ENCODE measurements at regions not wholly inside any gene's neighbourhood (a gene's known extent, or its start where the extent isn't known, plus 50 kb on each side); places are given as distances from the start of the nearest gene placed in this dataset.
A peak's percentile ranks its signal among the peaks of the same experiment; 100 is the strongest.

GRCh38 chr5:88130211-88130815 lies 138.3 kb downstream of the TMEM161B start:
- H3K36me3 ChIP-seq (ENCODE audit: insufficient read depth, low read length) = no peaks in the 10 kb centered on the region
- no peaks in the 10 kb centered on the region for H3K36me3 Mint-ChIP-seq (ENCODE audit: low read depth, unreplicated experiment)
- TF ChIP-seq, protein P1, sequence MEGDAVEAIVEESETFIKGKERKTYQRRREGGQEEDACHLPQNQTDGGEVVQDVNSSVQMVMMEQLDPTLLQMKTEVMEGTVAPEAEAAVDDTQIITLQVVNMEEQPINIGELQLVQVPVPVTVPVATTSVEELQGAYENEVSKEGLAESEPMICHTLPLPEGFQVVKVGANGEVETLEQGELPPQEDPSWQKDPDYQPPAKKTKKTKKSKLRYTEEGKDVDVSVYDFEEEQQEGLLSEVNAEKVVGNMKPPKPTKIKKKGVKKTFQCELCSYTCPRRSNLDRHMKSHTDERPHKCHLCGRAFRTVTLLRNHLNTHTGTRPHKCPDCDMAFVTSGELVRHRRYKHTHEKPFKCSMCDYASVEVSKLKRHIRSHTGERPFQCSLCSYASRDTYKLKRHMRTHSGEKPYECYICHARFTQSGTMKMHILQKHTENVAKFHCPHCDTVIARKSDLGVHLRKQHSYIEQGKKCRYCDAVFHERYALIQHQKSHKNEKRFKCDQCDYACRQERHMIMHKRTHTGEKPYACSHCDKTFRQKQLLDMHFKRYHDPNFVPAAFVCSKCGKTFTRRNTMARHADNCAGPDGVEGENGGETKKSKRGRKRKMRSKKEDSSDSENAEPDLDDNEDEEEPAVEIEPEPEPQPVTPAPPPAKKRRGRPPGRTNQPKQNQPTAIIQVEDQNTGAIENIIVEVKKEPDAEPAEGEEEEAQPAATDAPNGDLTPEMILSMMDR (IDR thresholded peaks at IDR 0.05; ENCODE audit: insufficient read depth, low read depth, low read length) = no peak
- TF ChIP-seq EZH2 (IDR thresholded peaks at IDR 0.05; ENCODE audit: insufficient read depth, low read length) = no peak
- no peaks in the 10 kb centered on the region for H3K79me2 ChIP-seq (ENCODE audit: insufficient read depth, low read length)
- no peak for FAIRE-seq
- H3K9me3 Mint-ChIP-seq (ENCODE audit: unreplicated experiment) = peaks cover 3% of the 10 kb centered on the region
- H3K4me1 Mint-ChIP-seq (ENCODE audit: low read depth, unreplicated experiment) = no peaks in the 10 kb centered on the region
- no peak overlapping the region for H3K4me3 Mint-ChIP-seq (ENCODE audit: unreplicated experiment)
- H3K27ac Mint-ChIP-seq (ENCODE audit: unreplicated experiment) = no peak overlapping the region
- no peaks in the 10 kb centered on the region for H3K27me3 ChIP-seq (ENCODE audit: insufficient read depth, low read length)
- no peak overlapping the region for H3K9ac ChIP-seq (ENCODE audit: low read length)
- H3K4me3 ChIP-seq (ENCODE audit: insufficient read depth, low read depth, low read length) = no peak overlapping the region
- H2AFZ ChIP-seq (ENCODE audit: low read depth, low read length) = no peak overlapping the region
- H3K9me3 ChIP-seq (ENCODE audit: insufficient read depth, low read depth, low read length) = no peaks in the 10 kb centered on the region
- no peak overlapping the region for H3K4me2 ChIP-seq (ENCODE audit: low read length)
- H3K4me1 ChIP-seq (ENCODE audit: insufficient read depth, low read length) = no peaks in the 10 kb centered on the region
- H3K27ac ChIP-seq (ENCODE audit: low read depth, low read length) = no peak overlapping the region
- H4K20me1 ChIP-seq (ENCODE audit: insufficient read depth, low read length) = no peaks in the 10 kb centered on the region
- H3K27me3 Mint-ChIP-seq (ENCODE audit: low read depth, unreplicated experiment) = peaks cover 2% of the 10 kb centered on the region
- no peak for DNase-seq (ENCODE audit: low read depth)

DNA sequence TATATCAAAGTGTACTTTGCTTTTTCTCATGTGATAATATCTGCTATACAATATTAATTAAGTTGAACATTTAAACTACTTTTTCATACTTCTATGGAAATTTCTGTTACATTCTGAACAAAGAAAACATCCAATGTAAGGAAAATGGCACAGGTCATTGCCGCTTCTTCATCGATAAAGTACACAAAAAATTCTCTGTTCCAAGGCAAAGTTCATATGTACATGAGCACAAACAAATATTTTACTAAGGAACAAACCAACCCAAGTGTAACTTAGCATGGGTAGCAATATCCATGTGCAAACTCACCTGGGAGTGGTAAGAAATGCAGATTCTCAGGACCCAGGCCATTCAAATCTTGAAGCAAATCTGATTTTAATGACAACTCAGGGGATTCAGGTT lies 139.8 kb downstream of the TMEM161B start:
- Histone ChIP-seq H3K4me3 (ENCODE audit: insufficient read depth, low read depth, low read length) (no peak overlapping the region), H2AFZ (ENCODE audit: low read depth, low read length) (no peak overlapping the region), H3K4me2 (ENCODE audit: low read length) (no peak overlapping the region), H3K27me3 (ENCODE audit: insufficient read depth, low read length) (no peaks in the 10 kb centered on the region), H3K27ac (ENCODE audit: low read depth, low read length) (no peak overlapping the region), H3K4me1 (ENCODE audit: insufficient read depth, low read length) (no peaks in the 10 kb centered on the region), H3K79me2 (ENCODE audit: insufficient read depth, low read length) (no peaks in the 10 kb centered on the region), H3K36me3 (ENCODE audit: insufficient read depth, low read length) (no peaks in the 10 kb centered on the region), H3K9me3 (ENCODE audit: insufficient read depth, low read depth, low read length) (no peaks in the 10 kb centered on the region), H4K20me1 (ENCODE audit: insufficient read depth, low read length) (no peaks in the 10 kb centered on the region), H3K9ac (ENCODE audit: low read length) (no peak overlapping the region)
- Mint-ChIP-seq H3K27ac (ENCODE audit: unreplicated experiment) (no peak overlapping the region), H3K36me3 (ENCODE audit: low read depth, unreplicated experiment) (no peaks in the 10 kb centered on the region), H3K9me3 (ENCODE audit: unreplicated experiment) (peaks cover 3% of the 10 kb centered on the region), H3K4me1 (ENCODE audit: low read depth, unreplicated experiment) (no peaks in the 10 kb centered on the region), H3K27me3 (ENCODE audit: low read depth, unreplicated experiment) (peaks cover 2% of the 10 kb centered on the region), H3K4me3 (ENCODE audit: unreplicated experiment) (no peak overlapping the region)
- TF ChIP-seq, protein P1 (IDR thresholded peaks at IDR 0.05; ENCODE audit: insufficient read depth, low read depth, low read length) = no peak
- no peak for TF ChIP-seq EZH2 (IDR thresholded peaks at IDR 0.05; ENCODE audit: insufficient read depth, low read length)
- FAIRE-seq (no peak), DNase-seq (ENCODE audit: low read depth) (no peak)

DNA sequence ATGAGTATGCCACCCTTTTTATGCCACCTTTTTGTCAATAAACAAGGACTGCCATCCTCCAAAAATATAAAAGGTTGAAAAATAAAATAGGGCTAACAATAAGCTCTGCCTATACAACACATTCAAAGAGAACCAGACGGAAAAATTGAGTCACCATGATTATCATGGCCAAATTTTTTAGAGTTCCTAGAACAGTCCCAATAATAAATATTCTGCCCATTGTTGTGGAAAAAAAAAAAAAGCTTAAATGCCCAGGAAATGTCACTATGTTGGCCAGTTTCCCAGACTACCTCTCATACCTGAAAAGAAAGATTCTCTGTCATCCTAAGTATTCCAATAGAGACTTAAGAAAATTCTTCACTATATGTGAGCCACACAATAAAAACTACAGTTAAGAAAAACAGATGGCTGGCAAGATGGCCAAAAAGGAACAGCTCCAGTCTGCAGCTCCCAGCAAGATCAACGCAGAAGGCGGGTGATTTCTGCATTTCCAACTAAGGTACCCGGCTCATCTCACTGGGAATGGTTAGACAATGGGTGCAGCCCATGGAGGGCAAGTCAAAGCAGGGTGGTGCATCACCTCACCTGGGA lies 149.0 kb downstream of the TMEM161B start:
- Histone ChIP-seq H3K27ac (ENCODE audit: low read depth, low read length) (no peak overlapping the region), H3K9ac (ENCODE audit: low read length) (no peak overlapping the region), H4K20me1 (ENCODE audit: insufficient read depth, low read length) (no peaks in the 10 kb centered on the region), H2AFZ (ENCODE audit: low read depth, low read length) (no peak overlapping the region), H3K9me3 (ENCODE audit: insufficient read depth, low read depth, low read length) (no peaks in the 10 kb centered on the region), H3K4me1 (ENCODE audit: insufficient read depth, low read length) (no peaks in the 10 kb centered on the region), H3K36me3 (ENCODE audit: insufficient read depth, low read length) (no peaks in the 10 kb centered on the region), H3K27me3 (ENCODE audit: insufficient read depth, low read length) (no peaks in the 10 kb centered on the region), H3K4me3 (ENCODE audit: insufficient read depth, low read depth, low read length) (no peak overlapping the region), H3K4me2 (ENCODE audit: low read length) (no peak overlapping the region), H3K79me2 (ENCODE audit: insufficient read depth, low read length) (no peaks in the 10 kb centered on the region)
- H3K27ac Mint-ChIP-seq (ENCODE audit: unreplicated experiment) = no peak overlapping the region
- no peaks in the 10 kb centered on the region for H3K4me1 Mint-ChIP-seq (ENCODE audit: low read depth, unreplicated experiment)
- peaks cover 4% of the 10 kb centered on the region for H3K27me3 Mint-ChIP-seq (ENCODE audit: low read depth, unreplicated experiment)
- no peak overlapping the region for H3K4me3 Mint-ChIP-seq (ENCODE audit: unreplicated experiment)
- DNase-seq (ENCODE audit: low read depth) = peak; percentile 45
- peaks cover 2% of the 10 kb centered on the region for H3K9me3 Mint-ChIP-seq (ENCODE audit: unreplicated experiment)
- no peaks in the 10 kb centered on the region for H3K36me3 Mint-ChIP-seq (ENCODE audit: low read depth, unreplicated experiment)
- no peak for TF ChIP-seq EZH2 (IDR thresholded peaks at IDR 0.05; ENCODE audit: insufficient read depth, low read length)
- TF ChIP-seq, protein P1 (IDR thresholded peaks at IDR 0.05; ENCODE audit: insufficient read depth, low read depth, low read length) = no peak
- FAIRE-seq = no peak
